IPS-15b (cell line): ENCODE measurements at regions not wholly inside any gene's neighbourhood (a gene's known extent, or its start where the extent isn't known, plus 50 kb on each side); places are given as distances from the start of the nearest gene placed in this dataset.

Source experiments
- H3K27me3 ChIP-seq: one replicate; pipeline ENCODE4 v1.6.1; 2013; ENCODE audit warnings: low read length; ENCODE audit not compliant: control insufficient read depth, insufficient read depth
- H3K36me3 ChIP-seq: one replicate; pipeline ENCODE4 v1.6.1; 2013; ENCODE audit warnings: low read length; ENCODE audit not compliant: control insufficient read depth, insufficient read depth
- H3K4me1 ChIP-seq: one replicate; pipeline ENCODE4 v1.6.1; 2013; ENCODE audit warnings: mild to moderate bottlenecking, low read length; ENCODE audit not compliant: control insufficient read depth, insufficient read depth
- H3K4me3 ChIP-seq: one replicate; pipeline ENCODE4 v1.5.1; 2013; ENCODE audit warnings: low read depth, low read length
- H3K9ac ChIP-seq: one replicate; pipeline ENCODE4 v1.6.1; 2013; ENCODE audit warnings: low read depth, mild to moderate bottlenecking, low read length
- H3K9me3 ChIP-seq: one replicate; pipeline ENCODE4 v1.6.1; 2013; ENCODE audit warnings: mild to moderate bottlenecking, low read length; ENCODE audit not compliant: control insufficient read depth, insufficient read depth

DNA sequence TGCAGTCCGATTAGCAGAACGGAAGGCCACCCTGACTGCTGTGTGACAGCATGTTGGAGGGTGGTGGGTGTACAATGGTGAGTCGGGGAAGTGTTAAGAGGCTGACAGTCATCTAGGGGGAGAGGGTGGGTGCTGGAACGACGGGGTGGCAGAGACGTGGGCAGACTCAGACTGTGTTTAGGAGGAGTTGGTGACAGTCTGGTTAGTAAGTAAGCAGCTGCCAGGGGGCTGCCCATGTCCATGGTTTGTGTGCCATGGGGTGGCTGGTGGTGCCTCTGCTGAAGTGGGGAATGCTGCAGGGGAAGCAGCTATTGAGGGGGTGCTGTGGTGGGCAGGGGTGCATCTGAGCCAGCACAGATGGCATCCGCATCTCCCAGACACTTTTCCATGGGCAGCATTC lies 51.3 kb upstream of the BOD1 start:
- Histone ChIP-seq H3K9ac (no peak overlapping the region), H3K4me1 (peaks cover 17% of the 10 kb centered on the region), H3K9me3 (peaks cover 13% of the 10 kb centered on the region), H3K27me3 (no peaks in the 10 kb centered on the region), H3K36me3 (no peaks in the 10 kb centered on the region), H3K4me3 (no peak overlapping the region)

DNA sequence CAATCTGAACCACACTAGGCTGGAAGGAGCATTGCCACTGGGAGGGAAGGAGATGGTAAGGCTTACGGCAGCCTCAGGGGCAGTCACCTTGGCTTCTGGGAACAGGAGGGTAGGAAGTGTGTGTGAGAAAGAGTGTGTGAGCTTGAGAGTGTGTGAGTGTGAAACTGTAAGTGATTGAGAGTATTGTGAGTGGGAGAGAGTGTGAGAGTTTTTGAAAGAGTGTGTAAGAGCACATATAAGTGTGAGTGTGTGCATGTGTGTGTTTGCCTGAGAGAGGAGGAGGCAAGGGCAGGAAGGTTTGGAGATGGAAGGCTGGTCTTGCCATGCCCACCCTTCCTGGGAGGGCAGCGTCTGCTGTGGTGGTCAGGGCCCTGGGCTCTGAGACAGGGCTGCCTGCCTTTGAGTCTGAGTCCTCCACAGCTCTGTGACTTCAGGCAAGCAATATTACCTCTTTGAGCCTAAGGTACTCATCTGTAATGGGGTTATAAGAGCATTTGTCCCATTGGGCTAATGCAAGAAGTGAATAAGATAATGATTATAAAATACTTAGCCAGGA lies 51.9 kb upstream of the BOD1 start:
- H3K4me3 ChIP-seq, result no peak overlapping the region
- peaks cover 17% of the 10 kb centered on the region for H3K4me1 ChIP-seq
- H3K9ac ChIP-seq, result no peak overlapping the region
- H3K36me3 ChIP-seq, result no peaks in the 10 kb centered on the region
- peaks cover 13% of the 10 kb centered on the region for H3K9me3 ChIP-seq
- H3K27me3 ChIP-seq, result no peaks in the 10 kb centered on the region

DNA sequence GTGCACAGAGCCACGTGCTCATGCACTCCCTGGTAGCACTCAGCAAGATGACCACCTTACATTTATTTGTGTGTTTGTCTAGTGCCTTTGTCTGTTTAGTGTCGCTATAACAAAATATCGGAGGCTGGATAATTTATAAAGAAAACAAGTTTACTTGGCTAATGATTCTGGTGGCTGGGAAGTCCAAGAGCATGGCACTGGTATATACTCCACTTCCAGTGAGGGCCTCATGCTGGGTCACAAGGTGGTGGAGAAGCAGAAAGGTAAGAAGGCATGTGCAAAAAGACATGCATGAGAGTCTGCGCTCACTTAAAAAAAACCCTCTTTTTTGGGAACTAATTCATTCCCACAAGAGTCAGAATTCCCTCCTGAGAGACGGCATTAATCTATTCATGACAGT lies 52.5 kb upstream of the BOD1 start:
- Histone ChIP-seq H3K4me1 (peaks cover 17% of the 10 kb centered on the region), H3K9ac (no peak overlapping the region), H3K4me3 (no peak overlapping the region), H3K36me3 (no peaks in the 10 kb centered on the region), H3K9me3 (peaks cover 13% of the 10 kb centered on the region), H3K27me3 (no peaks in the 10 kb centered on the region)

DNA sequence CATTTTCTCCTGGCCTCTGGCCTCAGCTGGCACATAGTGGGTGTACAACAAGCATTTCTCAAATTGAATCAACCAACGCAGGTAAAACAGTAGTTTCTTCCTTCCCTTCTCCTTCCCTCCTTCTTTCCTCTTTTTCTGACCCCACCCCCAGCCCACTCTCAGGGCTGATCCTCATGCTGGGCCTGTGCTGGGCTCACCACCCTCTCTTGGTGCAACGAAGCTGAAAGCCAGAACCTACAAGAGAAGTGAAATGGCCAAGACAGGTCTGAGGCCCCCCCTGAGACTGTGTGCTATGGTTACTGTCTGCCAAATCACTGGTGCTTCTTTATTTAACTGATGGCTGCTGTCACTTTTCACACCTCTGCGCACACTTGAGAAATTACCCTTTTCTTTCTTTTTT lies 53.0 kb upstream of the BOD1 start:
- H3K4me1 ChIP-seq, result peaks cover 17% of the 10 kb centered on the region
- no peak overlapping the region for H3K9ac ChIP-seq
- peaks cover 13% of the 10 kb centered on the region for H3K9me3 ChIP-seq
- H3K36me3 ChIP-seq, result no peaks in the 10 kb centered on the region
- H3K4me3 ChIP-seq, result no peak overlapping the region
- no peaks in the 10 kb centered on the region for H3K27me3 ChIP-seq

DNA sequence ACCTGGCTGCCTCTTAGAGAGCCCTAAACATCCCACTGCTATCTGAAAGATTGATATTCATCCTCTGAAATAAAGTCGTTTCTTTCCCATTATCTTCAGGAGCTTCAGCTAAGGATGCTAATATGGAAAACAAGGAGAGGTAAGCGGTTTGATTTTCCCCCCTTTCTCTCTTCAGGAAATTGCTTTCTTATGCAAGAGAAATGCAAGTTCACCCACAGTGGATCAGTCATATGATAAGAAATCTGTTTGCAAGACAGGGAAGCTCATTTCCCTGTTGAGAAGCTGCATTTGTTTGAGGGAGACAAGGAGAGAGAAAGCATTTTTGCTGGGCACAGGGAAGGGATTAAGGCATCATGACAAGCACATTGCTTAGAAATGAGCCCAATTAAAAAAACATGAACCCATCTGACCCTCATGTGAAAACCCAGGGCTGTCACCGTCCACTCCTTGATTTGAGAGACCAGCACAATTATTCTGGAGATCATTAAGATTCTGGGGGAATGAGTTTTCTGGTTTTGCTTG lies 53.7 kb upstream of the BOD1 start:
- Histone ChIP-seq H3K9ac (no peak overlapping the region), H3K4me1 (peaks cover 17% of the 10 kb centered on the region), H3K27me3 (no peaks in the 10 kb centered on the region), H3K9me3 (peaks cover 13% of the 10 kb centered on the region), H3K36me3 (no peaks in the 10 kb centered on the region), H3K4me3 (no peak overlapping the region)

DNA sequence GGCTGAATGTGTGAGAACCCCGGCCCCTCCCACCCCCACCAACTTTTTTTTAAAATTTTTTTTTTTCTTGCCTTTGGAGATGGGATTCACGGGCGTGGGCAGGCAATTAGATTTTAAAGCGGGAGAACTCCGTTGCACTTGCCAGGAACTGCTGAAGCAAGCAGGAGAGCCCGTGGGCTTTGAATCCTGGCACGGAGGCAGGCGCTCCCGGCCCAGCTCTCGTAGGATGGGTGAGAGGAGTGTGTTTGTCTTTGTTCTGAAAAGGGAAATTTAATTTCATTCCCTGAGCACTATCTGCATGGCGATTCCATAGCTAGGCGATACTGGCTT lies 54.3 kb upstream of the BOD1 start:
- H3K9ac ChIP-seq, result no peak overlapping the region

DNA sequence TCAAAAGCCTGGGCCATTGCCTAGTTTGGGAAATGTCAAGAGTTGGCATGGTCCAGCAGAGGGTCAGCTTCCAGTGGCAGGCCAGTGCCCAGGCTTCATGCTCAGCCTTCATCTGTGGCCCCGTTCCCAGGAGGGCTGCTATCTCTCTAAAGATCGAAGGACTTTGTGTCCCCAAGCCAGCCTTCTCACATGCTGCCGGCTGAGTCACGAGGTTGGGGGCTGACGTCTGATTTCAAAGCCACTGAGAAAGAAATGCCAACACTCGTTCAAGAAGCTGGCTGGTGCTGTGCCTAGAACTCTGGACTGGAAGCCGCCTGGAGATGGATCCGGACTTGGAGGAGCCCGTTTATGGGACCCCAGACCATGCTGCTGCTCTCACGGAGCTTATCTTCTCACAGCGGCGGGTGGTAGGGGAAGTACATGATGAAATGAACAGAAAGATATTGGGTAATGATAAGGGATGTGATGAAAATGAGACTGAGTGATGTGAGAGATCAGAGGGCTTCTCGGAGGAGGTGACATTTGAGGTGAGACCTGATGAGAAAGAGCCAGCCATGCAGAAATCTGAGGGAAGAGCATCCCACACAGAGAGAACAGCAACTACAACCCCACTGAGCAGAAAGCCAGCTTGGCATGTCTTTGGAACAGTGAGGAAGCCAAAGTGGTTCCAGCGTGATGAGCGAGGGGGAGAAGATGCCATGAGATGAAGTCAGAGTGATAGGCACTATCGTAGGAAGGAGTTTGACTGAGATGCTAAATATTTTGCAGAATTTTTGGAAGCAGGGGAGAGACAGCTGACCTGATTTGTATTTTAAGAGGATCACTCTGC lies 54.9 kb upstream of the BOD1 start:
- Histone ChIP-seq H3K27me3 (no peaks in the 10 kb centered on the region), H3K9ac (no peak overlapping the region), H3K4me1 (peaks cover 17% of the 10 kb centered on the region), H3K36me3 (no peaks in the 10 kb centered on the region), H3K4me3 (no peak overlapping the region), H3K9me3 (peaks cover 13% of the 10 kb centered on the region)

More for the DNA sequence above, 54.3 kb upstream of the BOD1 start:
- peaks cover 13% of the 10 kb centered on the region for H3K9me3 ChIP-seq
- no peaks in the 10 kb centered on the region for H3K36me3 ChIP-seq
- no peak overlapping the region for H3K4me3 ChIP-seq
- H3K4me1 ChIP-seq, result peaks cover 17% of the 10 kb centered on the region
- H3K27me3 ChIP-seq, result no peaks in the 10 kb centered on the region

DNA sequence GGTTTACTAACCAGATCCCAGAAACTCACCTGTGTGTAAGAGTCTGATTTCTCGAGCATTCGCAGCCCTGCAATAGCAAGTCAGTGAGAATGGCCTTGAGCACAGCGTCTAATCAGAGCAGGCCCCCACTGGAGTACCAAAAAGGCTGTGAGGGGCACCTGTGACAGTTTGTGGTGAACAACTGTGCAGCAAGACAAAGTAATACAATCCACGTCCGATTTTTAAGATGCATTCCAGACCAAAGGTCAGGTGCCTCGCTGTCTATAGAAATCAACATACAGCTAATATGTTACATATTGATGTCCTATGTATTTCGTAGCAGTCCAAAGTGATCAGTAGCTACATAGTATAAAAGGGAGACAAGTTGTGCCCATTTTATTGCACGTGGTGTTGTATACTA lies 55.7 kb upstream of the BOD1 start:
- Histone ChIP-seq H3K4me3 (no peak overlapping the region), H3K4me1 (peaks cover 17% of the 10 kb centered on the region), H3K9ac (no peak overlapping the region), H3K36me3 (no peaks in the 10 kb centered on the region), H3K27me3 (no peaks in the 10 kb centered on the region), H3K9me3 (peaks cover 13% of the 10 kb centered on the region)

DNA sequence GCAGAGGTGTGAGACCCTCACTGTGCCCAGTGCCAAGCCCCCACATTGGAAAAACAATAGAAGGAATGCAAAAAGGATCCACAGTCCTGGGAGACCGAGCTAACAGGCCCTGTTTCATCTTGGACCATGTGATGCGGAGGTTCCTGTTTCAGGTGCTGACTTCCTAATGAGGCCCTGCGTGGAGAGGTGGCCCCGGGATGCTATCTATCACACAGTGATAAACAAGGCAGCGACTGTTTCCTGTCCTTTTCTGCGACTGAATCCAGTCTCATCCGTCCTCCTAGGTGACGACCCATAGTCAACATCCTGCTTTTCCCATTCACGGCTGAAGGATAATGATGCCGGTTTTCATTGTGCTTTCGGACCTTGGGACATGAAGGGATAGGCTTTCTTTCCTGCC lies 56.4 kb upstream of the BOD1 start:
- Histone ChIP-seq H3K27me3 (no peaks in the 10 kb centered on the region), H3K9ac (no peak overlapping the region), H3K4me1 (peaks cover 17% of the 10 kb centered on the region), H3K36me3 (no peaks in the 10 kb centered on the region), H3K9me3 (peaks cover 13% of the 10 kb centered on the region), H3K4me3 (no peak overlapping the region)

DNA sequence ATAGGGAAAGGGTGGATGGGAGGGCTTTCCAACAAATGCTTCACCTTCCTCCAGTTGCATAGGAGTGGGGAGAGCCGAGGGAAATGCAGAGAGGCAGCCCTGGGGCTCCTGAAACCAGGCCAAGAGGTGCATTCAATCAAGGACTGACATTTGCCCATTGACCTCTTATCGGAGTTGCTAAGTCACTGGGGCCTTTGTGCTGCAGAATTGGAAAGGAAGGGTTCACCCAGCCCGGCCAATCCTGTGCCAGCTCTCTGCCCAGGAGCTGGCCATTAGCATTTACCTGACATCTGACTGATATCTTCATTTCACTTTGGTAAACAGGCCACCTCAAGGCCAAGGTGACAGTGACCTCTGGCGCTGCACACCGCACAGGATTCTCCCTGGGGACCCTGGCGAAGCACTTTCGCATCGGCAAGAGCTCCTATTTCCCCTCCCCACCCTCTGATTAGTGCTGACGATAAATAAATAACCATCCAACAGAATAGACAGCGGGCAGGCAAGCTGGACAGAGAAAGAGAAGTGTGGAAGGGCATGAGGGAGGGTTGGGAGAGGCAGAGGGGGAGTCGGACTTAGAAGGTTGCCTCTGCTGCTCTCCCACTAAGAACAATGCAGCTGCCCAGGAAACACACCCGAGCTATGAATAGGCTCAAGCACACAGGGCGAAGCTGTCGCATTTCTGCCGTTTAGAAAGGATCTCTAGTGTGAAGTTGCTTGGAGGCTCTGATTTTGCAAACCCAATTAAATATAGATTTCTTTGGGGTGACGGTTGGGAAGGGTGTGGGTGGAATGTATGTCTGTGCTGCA lies 57.0 kb upstream of the BOD1 start:
- no peak overlapping the region for H3K9ac ChIP-seq
- H3K4me3 ChIP-seq, result no peak overlapping the region
- H3K27me3 ChIP-seq, result no peaks in the 10 kb centered on the region
- no peaks in the 10 kb centered on the region for H3K36me3 ChIP-seq
- H3K9me3 ChIP-seq, result peaks cover 7% of the 10 kb centered on the region
- H3K4me1 ChIP-seq, result peaks cover 17% of the 10 kb centered on the region

DNA sequence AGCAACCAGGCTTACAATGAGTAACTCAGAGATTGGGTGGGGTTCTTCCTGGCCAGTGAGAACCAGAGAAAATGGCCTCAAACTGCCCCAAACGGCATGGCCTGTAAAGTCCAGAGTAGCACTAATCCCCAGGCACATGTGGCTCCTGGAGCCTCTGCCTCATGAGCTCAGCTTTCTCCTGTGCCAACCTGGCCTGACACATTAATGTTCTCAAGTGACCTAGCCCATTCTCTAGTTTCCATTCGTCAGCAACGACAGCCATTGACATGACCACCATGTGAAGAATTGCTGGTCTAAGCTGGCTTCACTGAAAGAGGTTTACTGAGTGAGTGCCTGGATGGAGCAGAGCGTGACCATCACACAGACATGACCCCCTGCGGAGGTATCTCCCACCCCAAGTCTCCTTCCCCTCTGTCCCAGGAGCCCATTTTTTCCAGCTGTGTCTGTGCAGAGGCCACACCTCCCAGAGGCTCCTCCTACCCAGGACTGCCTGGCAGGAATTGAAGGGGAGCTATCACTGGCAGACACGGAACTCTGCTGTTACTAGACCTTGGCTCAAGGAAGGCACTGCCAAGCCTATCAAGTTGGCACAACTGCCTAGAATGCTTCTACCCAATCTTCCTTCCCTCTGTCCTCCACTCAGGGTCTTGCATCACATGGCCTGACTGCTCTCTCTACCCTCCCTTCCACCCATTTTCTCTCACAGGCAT lies 59.0 kb upstream of the BOD1 start:
- no peak overlapping the region for H3K4me3 ChIP-seq
- peaks cover 4% of the 10 kb centered on the region for H3K4me1 ChIP-seq
- no peaks in the 10 kb centered on the region for H3K27me3 ChIP-seq
- no peaks in the 10 kb centered on the region for H3K9me3 ChIP-seq
- H3K36me3 ChIP-seq, result no peaks in the 10 kb centered on the region
- H3K9ac ChIP-seq, result no peak overlapping the region
